Mesodermal cell (in vitro differentiated cells): ENCODE measurements at regions not wholly inside any gene's neighbourhood (a gene's known extent, or its start where the extent isn't known, plus 50 kb on each side); places are given as distances from the start of the nearest gene placed in this dataset.

Source experiments
- H3K27ac ChIP-seq: 2 replicates; pipeline ENCODE4 v1.7.0; 2013; ENCODE audit warnings: mild to moderate bottlenecking, low read depth, low read length, moderate library complexity; ENCODE audit not compliant: severe bottlenecking
- H3K36me3 ChIP-seq: 2 replicates; pipeline ENCODE4 v1.7.1; 2013; ENCODE audit warnings: mild to moderate bottlenecking, low read length, moderate library complexity; ENCODE audit not compliant: control insufficient read depth, insufficient read depth
- H3K4me1 ChIP-seq: one replicate; pipeline ENCODE4 v1.7.1; 2013; ENCODE audit warnings: mild to moderate bottlenecking, low read length; ENCODE audit not compliant: insufficient read depth, control insufficient read depth, poor library complexity, severe bottlenecking
- H3K4me3 ChIP-seq: 2 replicates; pipeline ENCODE4 v1.7.0; 2013; ENCODE audit warnings: low read length, control low read depth, mild to moderate bottlenecking; ENCODE audit not compliant: insufficient read depth, poor library complexity, severe bottlenecking; ENCODE audit errors: extremely low read depth
- H3K9me3 ChIP-seq: 2 replicates; pipeline ENCODE4 v1.7.1; 2013; ENCODE audit warnings: mild to moderate bottlenecking, low read length, moderate library complexity; ENCODE audit not compliant: control insufficient read depth
- WGBS, 2 experiments: methylation state at CpG; one replicate each; pipeline ENCODE4 v1.1.5; 2013; ENCODE audit warnings: missing lambda C conversion rate in 2 of 2; ENCODE audit not compliant: insufficient coverage in 2 of 2; 5-methylcytosine and 5-hydroxymethylcytosine counted together

DNA sequence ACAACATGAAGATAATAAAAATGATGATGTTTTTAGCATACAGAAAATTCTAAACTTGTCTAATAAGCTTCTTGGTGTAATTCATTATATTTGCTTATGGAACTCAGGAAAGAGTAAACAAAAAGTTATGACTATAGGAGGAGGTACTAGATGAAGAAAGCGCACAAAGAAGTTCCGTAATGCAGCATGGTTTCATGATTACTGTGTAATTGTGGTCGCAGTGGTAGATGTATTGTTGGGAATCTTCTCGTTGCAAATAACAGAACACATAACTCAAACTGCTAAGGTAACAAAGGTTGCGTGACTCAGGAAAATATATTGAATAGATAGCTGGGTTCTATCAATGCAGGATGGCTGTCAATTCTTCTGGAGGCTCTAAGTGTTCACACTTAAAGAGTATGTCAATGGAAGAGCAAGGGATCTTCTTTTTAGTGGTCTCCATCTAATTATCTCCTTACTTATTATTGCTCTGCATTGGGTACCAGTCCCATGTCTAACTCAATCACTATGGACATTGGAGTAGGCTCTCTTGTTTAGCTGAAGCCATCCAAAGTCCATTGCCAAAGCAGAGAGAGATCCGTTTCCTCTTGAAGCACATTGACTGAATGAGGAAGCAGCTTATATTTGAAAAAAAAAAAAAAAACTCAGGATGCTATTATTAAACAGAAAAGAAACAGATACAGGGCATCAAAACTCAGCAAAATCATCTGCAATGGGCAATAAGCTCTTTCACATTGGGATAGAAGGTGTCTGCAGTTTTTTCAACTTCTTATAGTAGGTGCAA, 283.4 kb upstream of the ATP2B1 start:
- Histone ChIP-seq H3K4me1 (no peaks in the 10 kb centered on the region), H3K9me3 (no peaks in the 10 kb centered on the region), H3K4me3 (no peak overlapping the region), H3K36me3 (no peaks in the 10 kb centered on the region), H3K27ac (no peak overlapping the region)
- WGBS, 2 experiments = 97 to 100% methylated on average over 4 to 5 of the region's 6 CpGs

DNA sequence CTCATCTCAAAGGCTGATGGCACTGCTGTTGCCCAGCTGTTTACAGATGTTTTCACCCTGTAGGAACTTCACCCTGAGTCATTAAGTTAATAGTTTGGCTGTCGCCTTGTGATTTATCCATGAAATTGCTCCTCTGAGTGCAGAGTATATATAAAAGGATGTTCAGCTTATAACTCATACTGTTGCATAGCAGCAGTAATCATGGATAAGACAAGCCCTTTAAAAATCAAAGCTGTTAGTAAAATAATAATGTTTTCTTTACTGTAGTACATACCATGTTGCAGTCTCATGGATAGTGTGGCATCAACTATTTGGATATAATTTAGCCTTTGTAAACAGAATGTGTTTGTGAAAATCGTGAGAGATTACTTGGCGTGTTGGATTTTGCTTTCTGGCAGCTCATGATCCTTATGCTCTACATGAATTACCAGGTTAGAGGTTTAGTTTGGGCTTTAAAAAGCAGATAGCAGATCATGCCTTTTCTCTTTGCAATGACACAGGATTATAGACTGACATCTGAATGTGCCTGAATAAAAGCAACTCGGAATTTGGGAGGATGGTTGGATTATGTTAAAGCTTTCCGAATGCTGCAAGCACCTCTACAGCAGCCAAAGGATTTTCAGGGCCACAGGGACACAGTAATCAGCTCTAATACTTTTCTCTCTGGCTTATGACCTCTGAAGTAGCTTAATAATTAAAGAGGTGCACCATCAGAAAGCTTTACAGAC, 279.7 kb upstream of the ATP2B1 start:
- H3K36me3 ChIP-seq = no peaks in the 10 kb centered on the region
- no peaks in the 10 kb centered on the region for H3K9me3 ChIP-seq
- H3K4me3 ChIP-seq = no peak overlapping the region
- H3K27ac ChIP-seq = no peak overlapping the region
- 80 to 87% methylated on average over 1 to 5 of the region's 5 CpGs for WGBS, 2 experiments
- H3K4me1 ChIP-seq = no peaks in the 10 kb centered on the region

DNA sequence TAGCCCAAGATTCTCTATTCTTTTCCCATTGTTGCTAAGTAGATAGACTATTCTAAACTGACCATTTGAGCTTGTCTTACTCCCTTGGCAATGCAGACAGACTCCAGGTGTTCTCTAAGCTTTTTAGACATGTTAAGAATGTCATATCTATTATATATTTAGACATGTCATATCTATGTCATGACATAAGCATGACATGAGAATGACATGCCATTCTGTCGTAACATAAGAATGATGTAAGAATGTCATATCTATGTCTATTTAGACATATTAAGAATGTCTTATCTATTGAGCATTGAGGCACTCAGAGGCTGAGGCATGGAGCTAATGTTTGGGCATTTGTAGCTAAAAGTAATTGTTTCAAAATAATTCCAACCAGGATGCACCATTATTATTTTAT, 277.3 kb upstream of the ATP2B1 start:
- Histone ChIP-seq H3K9me3 (no peaks in the 10 kb centered on the region), H3K27ac (no peak overlapping the region), H3K4me3 (no peak overlapping the region), H3K4me1 (no peaks in the 10 kb centered on the region), H3K36me3 (no peaks in the 10 kb centered on the region)
- 100% methylated on average over 1 of the region's 1 CpG; no CpG with 5 or more reads in 1 of the 2 experiments for WGBS, 2 experiments

DNA sequence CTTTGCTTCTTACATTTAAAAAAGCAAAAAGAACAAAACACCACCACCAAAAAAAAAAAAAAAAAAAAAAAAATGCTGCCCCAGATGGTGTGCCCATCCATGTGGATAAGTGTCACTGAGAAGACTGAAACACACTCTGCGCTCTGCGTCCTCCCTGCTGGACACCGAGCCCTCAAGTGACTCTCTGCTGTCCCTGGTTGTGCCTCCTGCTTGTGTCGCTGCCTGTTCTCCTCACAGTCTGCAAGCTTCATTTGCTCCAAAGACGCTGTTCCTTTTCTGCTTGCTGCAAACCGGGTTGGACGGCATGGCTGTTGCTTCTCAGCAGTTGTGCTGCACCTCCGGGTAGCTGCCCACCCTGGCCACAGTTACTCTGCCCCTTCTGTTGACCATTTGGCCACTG, 276.2 kb upstream of the ATP2B1 start:
- Histone ChIP-seq H3K36me3 (no peaks in the 10 kb centered on the region), H3K4me1 (no peaks in the 10 kb centered on the region), H3K9me3 (no peaks in the 10 kb centered on the region), H3K4me3 (no peak overlapping the region), H3K27ac (no peak overlapping the region)
- whole genome bisulfite sequencing, 2 experiments = 94% methylated on average over 6 to 8 of the region's 8 CpGs

DNA sequence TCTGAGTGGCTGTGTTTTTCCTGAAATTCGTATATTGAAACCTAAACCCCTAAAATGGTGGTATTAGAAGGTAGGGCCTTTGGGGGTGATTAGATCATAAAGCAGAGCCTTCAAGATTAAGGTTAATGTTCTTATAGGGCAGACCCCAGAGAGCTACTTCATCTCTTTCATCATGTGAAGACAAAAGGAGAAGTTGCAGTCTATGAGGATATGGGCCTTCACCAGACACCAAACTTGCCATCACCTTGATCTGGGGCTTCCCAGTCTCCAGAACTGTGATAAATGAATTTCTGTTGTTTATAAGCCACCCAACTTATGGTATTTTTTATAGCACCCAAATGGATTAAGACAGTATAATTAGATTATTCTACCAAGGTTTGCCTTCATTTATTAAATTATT, 275.0 kb upstream of the ATP2B1 start:
- H3K36me3 ChIP-seq = no peaks in the 10 kb centered on the region
- no peak overlapping the region for H3K27ac ChIP-seq
- no peak overlapping the region for H3K4me3 ChIP-seq
- H3K9me3 ChIP-seq = no peaks in the 10 kb centered on the region
- H3K4me1 ChIP-seq = no peaks in the 10 kb centered on the region
- 100% methylated on average over 1 of the region's 1 CpG; no CpG with 5 or more reads in 1 of the 2 experiments for WGBS, 2 experiments

DNA sequence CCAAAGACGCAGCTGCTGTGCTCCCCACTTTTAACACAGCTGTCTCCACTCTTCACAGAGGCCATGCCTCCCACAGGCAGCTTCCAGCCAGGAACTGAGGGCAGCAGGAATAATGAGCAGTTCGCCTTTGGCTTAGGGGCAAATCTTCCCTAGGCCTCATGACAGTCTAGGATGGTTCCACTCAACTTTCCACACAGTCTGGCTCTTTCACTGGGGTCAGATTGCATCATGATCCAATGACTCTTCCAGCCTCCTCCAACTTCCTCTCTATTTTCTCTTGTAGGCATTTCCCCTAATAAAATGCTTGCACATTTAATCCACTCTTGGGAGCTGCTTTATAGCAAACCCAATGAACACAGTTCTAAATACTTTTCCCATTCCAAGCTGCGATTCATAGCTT, 271.6 kb upstream of the ATP2B1 start:
- no peaks in the 10 kb centered on the region for H3K9me3 ChIP-seq
- WGBS, 2 experiments = 93% methylated on average over 2 of the region's 3 CpGs
- peaks cover 7% of the 10 kb centered on the region for H3K4me1 ChIP-seq
- H3K27ac ChIP-seq = no peak overlapping the region
- no peak overlapping the region for H3K4me3 ChIP-seq
- H3K36me3 ChIP-seq = no peaks in the 10 kb centered on the region

DNA sequence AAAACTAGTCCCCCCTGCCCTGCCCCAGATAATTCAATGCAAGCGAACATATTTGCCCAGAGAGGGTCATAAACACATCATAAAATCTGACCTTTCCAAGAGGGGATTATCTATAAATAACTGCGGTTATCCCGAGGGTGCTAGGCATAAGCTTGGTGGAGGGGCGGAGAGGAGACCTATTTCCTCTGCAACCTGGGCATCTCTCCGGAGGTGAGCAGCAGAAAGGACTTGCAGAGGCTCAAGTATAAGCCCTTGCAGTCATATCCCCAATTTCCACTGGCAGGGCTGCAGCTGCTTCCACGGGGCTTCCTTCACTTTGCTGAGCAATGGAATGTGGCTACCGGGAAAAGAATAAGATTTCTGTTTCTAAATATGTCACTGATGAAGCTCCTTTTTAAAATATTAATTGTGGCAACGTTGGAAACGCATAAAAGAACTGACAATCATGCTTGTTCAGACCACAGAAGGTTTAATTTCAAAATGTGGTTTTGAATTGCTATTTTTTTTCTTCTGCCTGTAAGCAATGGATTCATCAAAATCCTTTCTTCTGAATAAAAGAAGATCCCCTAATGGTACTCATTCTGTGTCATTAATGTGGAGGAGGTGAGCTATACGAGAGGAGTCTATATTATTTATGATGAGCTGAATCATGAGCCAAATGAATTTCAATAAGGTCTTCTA, 268.9 kb upstream of the ATP2B1 start:
- peaks cover 7% of the 10 kb centered on the region for H3K4me1 ChIP-seq
- no peaks in the 10 kb centered on the region for H3K36me3 ChIP-seq
- H3K27ac ChIP-seq = no peak overlapping the region
- WGBS, 2 experiments = 91 to 93% methylated on average over 5 to 9 of the region's 10 CpGs
- no peak overlapping the region for H3K4me3 ChIP-seq
- no peaks in the 10 kb centered on the region for H3K9me3 ChIP-seq

DNA sequence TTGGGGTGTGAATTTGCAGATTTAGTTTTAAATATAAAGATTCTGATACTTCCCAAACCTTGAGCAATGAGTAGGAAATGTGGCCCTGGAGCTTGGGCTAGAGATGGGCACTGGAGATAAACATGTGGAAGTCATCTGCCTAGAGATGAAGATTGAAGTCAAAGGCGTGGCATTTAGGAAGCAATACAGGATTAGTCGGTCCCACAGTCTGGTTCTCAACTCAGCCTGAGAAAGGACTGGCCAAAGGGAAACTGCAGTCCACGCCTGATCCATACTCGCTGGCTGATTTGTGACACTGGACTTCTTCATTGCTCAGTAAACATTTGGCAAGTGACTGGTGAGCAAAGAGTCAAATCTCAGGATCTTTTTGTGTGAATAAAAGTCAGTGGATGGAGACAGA, 268.2 kb upstream of the ATP2B1 start:
- H3K27ac ChIP-seq = no peak overlapping the region
- no peaks in the 10 kb centered on the region for H3K9me3 ChIP-seq
- H3K4me1 ChIP-seq = peaks cover 7% of the 10 kb centered on the region
- no peak overlapping the region for H3K4me3 ChIP-seq
- 92 to 100% methylated on average over 4 of the region's 4 CpGs for WGBS, 2 experiments
- no peaks in the 10 kb centered on the region for H3K36me3 ChIP-seq

DNA sequence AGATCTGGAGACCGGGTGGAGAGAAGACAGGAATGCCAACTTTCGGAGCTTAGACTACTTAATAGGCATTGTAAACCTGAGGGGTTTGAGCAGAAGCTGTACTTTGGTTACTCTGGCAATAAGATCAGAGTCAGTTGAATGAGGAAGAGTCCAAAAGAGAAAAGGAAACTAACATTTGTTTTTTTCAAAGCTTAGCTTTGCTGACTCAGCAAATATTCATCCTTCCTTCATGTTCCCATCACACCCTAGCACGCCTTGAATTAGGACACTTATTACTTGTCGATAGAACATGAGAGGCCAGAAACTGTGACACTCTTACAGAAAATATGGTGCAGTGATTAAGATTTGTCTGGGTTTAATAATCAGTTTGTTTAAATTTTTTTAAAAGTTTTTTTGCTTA, 266.9 kb upstream of the ATP2B1 start:
- 94 to 100% methylated on average over 2 of the region's 4 CpGs for whole genome bisulfite sequencing, 2 experiments
- H3K9me3 ChIP-seq = no peaks in the 10 kb centered on the region
- H3K36me3 ChIP-seq = no peaks in the 10 kb centered on the region
- H3K4me3 ChIP-seq = no peak overlapping the region
- no peak overlapping the region for H3K27ac ChIP-seq
- peaks cover 16% of the 10 kb centered on the region for H3K4me1 ChIP-seq

DNA sequence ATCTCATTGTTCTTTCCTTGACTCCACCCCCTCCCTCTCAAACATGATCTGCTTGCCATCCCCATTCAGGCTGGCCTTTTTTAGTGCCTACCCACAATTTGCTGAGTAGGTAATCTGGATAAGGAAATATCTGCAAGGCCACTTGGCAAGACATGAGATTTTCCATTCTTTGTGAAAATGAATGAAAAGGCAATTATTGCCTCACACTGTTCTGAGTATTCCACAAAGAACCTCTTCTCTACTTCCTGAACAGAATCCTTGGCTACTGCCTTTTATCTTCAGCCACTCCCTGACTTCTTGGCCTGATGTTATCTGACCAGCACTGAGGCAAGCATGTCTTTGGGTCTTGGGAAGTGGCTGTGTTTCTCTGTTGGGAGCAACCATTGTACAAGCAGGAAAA, 263.2 kb upstream of the ATP2B1 start:
- Histone ChIP-seq H3K4me3 (no peak overlapping the region), H3K27ac (peak overlapping the region; percentile 19), H3K4me1 (peaks cover 10% of the 10 kb centered on the region), H3K9me3 (no peaks in the 10 kb centered on the region), H3K36me3 (no peaks in the 10 kb centered on the region)

DNA sequence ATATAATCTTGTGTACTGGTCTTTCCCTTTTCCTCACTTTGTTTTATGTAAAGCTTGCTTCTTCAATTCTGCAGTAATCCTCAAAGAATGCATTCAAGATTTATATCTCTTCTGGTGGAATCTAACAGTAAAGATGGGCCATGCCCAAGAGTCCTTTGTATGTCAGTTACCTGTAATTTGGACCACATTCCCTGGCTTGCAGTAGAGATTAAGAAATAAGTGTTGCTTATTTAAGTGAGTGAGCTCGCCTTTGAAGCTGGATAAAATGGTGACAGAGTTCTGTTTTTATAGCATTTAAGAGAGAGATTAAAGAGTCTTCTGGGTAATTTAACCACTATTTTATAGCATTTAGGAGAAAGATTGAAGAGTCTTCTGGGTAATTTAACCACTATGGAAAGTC, 262.1 kb upstream of the ATP2B1 start:
- Histone ChIP-seq H3K9me3 (no peaks in the 10 kb centered on the region), H3K36me3 (no peaks in the 10 kb centered on the region), H3K27ac (no peak overlapping the region), H3K4me1 (peaks cover 9% of the 10 kb centered on the region), H3K4me3 (no peak overlapping the region)
- WGBS, 2 experiments = no CpG with 5 or more reads among the region's 1 CpG
